Lower lobe of right lung (tissue), 2 donors: ENCODE measurements at regions not wholly inside any gene's neighbourhood (a gene's known extent, or its start where the extent isn't known, plus 50 kb on each side); places are given as distances from the start of the nearest gene placed in this dataset.
"Not testable (repeated sequence)": the region's sequence is repeated elsewhere in the genome, so short reads cannot be mapped to it uniquely, and the experiment has no call there.

ENCODE experiments used
- ATAC-seq, 2 donors: fragments of 200-7000 bp; cut with Tn5 transposase; one replicate each; pipeline ENCODE4 v1.9.1; 2020 to 2022; ENCODE audit warnings: mild to moderate bottlenecking in 2 of 2, moderate library complexity in 2 of 2
- DNase-seq: peaks from one replicate; pipeline ENCODE4 v3.0.0-alpha.2; 2020
- H3K27ac ChIP-seq: fragments of 200-600 bp; one replicate; pipeline ENCODE4 v1.8.0; 2022
- H3K27me3 ChIP-seq: fragments of 200-600 bp; one replicate; pipeline ENCODE4 v1.8.0; 2022; ENCODE audit warnings: low read depth
- H3K36me3 ChIP-seq: fragments of 200-600 bp; one replicate; pipeline ENCODE4 v1.8.0; 2022; ENCODE audit warnings: mild to moderate bottlenecking
- H3K4me1 ChIP-seq: fragments of 200-600 bp; one replicate; pipeline ENCODE4 v1.8.0; 2022
- H3K4me3 ChIP-seq: fragments of 200-600 bp; one replicate; pipeline ENCODE4 v1.8.0; 2022; ENCODE audit warnings: mild to moderate bottlenecking
- H3K9me3 ChIP-seq: fragments of 200-600 bp; one replicate; pipeline ENCODE4 v1.8.0; 2022
- CTCF ChIP-seq: fragments of 200-600 bp; IDR thresholded peaks from one replicate; pipeline ENCODE4 v1.8.0; 2022; ENCODE audit warnings: antibody characterized with exemption, mild to moderate bottlenecking
- intact Hi-C: fragments of 100-400 bp; cut with DNase I; formaldehyde crosslinking; loops from one replicate; pipeline ENCODE4 v1.11.0; 2022
- donor health status: DM: no; HTN: yes; CAD: no; lungs with severe emphysema.

DNA sequence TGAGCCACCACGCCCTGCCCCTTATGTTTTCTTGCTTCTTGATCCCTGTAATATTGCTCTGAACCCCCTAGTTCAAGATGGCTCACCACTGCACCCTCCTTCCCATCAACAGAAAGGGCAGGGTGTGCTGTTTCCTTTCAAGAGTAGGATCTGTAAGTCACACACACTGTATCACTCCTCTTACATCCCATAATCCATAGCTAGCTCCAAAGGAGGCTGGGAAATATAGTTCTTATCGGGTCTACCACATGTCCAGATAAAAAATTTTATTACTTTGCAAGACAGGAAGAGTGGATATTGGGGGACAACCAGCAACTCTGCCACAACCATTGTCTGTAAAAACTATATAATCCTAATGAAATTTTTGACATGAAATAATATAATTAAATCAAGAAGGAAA lies 79.6 kb downstream of the C9orf50 start:
- Histone ChIP-seq H3K9me3 (no peaks in the 10 kb centered on the region), H3K4me1 (no peaks in the 10 kb centered on the region), H3K36me3 (no peaks in the 10 kb centered on the region), H3K27ac (no peak overlapping the region), H3K4me3 (no peak overlapping the region), H3K27me3 (no peaks in the 10 kb centered on the region)
- no peak for TF ChIP-seq CTCF
- no peak for ATAC-seq
- intact Hi-C loops: no loop called here
- DNase-seq: no peak

- H3K36me3 ChIP-seq: no peaks in the 10 kb centered on the region
- no peak for ATAC-seq
- TF ChIP-seq CTCF: no peak
- no peaks in the 10 kb centered on the region for H3K9me3 ChIP-seq
- H3K4me3 ChIP-seq: no peak overlapping the region
- H3K27me3 ChIP-seq: no peaks in the 10 kb centered on the region
- H3K27ac ChIP-seq: no peak overlapping the region
- intact Hi-C loops: no loop called here
- DNase-seq: no peak
- H3K4me1 ChIP-seq: no peaks in the 10 kb centered on the region
Measured at GRCh38 chr9:129539446-129539845, 81.5 kb downstream of the C9orf50 start.

GRCh38 chr9:129531860-129532402 lies 89.0 kb downstream of the C9orf50 start:
- ATAC-seq, H3K27ac ChIP-seq, DNase-seq, H3K27me3 ChIP-seq, H3K9me3 ChIP-seq, H3K4me3 ChIP-seq, H3K36me3 ChIP-seq, H3K4me1 ChIP-seq, intact Hi-C loops: not testable (repeated sequence)

DNA sequence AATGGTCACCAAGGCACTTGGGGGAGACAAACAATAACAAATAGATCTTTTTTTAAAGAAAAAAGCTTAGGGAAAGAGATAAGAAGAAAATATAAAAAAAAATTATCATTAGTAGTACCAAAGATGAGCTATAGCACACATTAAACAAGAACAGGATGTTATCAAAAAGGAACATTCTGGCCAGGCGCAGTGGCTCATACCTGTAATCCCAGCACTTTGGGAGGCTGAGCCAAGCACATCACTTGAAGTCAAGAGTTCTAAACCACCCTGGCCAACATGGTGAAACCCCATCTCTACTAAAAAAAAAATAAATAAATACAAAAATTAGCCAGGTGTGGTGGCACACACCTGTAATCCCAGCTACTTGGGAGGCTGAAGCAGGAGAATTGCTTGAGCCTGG lies 92.9 kb downstream of the C9orf50 start:
- intact Hi-C loops, DNase-seq, ATAC-seq, H3K4me1 ChIP-seq, H3K36me3 ChIP-seq, H3K4me3 ChIP-seq, H3K27me3 ChIP-seq, H3K9me3 ChIP-seq, H3K27ac ChIP-seq: not testable (repeated sequence)

GRCh38 chr9:129525656-129526196 lies 95.2 kb downstream of the C9orf50 start:
- no peaks in the 10 kb centered on the region for H3K27me3 ChIP-seq
- H3K4me3 ChIP-seq: no peak overlapping the region
- H3K4me1 ChIP-seq: no peaks in the 10 kb centered on the region
- ATAC-seq: no peak
- no peak overlapping the region for H3K27ac ChIP-seq
- no peak for DNase-seq
- TF ChIP-seq CTCF: no peak
- intact Hi-C loops: no loop called here
- H3K9me3 ChIP-seq: no peaks in the 10 kb centered on the region
- H3K36me3 ChIP-seq: no peaks in the 10 kb centered on the region

DNA sequence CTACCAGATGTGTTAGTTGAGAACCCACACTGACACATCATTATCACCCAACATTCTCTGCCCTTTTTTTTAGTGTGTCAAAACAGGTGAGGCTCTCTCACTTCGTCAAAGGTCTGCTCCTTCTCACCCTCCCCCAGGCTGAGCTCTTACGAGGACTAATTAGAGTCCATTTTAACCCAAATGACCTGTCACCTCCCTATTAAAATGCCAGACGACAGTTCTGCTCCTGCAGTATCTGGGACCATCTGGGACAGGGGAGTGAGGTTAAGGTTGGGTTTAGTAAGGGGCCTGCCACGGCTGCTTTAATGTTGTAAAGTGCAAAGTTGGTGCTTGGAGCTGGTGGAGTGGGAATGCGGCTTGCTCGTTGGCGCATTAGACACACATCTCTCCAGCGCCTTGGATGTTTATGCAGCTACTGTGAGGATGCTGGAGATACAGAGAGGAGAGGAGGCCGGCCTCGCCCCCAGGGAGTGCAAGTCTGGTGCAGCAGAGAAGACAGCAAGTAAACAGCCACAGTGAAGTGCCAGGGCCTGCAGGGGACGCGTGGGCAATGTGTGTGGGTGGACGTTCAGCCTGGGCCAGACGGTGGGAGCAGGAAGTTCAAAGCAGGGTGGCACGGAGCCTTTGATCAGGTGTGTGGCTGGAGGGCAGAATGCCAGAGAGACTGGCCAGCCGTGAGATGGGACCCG lies 96.2 kb downstream of the C9orf50 start:
- H3K4me3 ChIP-seq: no peak overlapping the region
- intact Hi-C loops: no loop called here
- no peaks in the 10 kb centered on the region for H3K27me3 ChIP-seq
- no peak for ATAC-seq
- H3K36me3 ChIP-seq: no peaks in the 10 kb centered on the region
- DNase-seq: peak; percentile 34
- TF ChIP-seq CTCF: no peak
- H3K9me3 ChIP-seq: no peaks in the 10 kb centered on the region
- no peaks in the 10 kb centered on the region for H3K4me1 ChIP-seq
- no peak overlapping the region for H3K27ac ChIP-seq
